ENCODE measurements at regions not wholly inside any gene's neighbourhood (a gene's known extent, or its start where the extent isn't known, plus 50 kb on each side); places are given as distances from the start of the nearest gene placed in this dataset.

DNA sequence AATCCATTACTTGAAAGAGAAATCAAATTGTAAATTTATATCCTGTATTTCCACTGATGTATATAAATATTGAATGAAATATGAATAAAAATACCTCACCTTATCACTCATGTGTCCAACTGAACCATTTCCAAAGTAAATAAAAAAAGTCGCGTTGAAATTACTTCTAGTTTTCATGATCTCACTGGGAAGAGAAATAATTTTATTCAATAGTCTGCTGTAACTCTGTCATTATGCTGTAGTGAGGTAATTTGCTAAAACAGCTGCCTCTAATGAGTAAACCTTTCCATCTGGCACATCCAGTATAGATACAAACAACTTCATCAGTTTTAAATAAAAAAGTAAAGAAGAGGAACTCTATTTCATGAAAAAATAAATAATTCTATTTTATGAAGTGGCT is 611.5 kb downstream of the ZNF608 start (continued):
- TF ChIP-seq, protein P1, sequence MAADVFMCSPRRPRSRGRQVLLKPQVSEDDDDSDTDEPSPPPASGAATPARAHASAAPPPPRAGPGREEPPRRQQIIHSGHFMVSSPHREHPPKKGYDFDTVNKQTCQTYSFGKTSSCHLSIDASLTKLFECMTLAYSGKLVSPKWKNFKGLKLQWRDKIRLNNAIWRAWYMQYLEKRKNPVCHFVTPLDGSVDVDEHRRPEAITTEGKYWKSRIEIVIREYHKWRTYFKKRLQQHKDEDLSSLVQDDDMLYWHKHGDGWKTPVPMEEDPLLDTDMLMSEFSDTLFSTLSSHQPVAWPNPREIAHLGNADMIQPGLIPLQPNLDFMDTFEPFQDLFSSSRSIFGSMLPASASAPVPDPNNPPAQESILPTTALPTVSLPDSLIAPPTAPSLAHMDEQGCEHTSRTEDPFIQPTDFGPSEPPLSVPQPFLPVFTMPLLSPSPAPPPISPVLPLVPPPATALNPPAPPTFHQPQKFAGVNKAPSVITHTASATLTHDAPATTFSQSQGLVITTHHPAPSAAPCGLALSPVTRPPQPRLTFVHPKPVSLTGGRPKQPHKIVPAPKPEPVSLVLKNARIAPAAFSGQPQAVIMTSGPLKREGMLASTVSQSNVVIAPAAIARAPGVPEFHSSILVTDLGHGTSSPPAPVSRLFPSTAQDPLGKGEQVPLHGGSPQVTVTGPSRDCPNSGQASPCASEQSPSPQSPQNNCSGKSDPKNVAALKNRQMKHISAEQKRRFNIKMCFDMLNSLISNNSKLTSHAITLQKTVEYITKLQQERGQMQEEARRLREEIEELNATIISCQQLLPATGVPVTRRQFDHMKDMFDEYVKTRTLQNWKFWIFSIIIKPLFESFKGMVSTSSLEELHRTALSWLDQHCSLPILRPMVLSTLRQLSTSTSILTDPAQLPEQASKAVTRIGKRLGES (CRISPR knock-in tag; IDR thresholded peaks at IDR 0.05; ENCODE audit: borderline replicate concordance): no peak
- TF ChIP-seq, protein P2, sequence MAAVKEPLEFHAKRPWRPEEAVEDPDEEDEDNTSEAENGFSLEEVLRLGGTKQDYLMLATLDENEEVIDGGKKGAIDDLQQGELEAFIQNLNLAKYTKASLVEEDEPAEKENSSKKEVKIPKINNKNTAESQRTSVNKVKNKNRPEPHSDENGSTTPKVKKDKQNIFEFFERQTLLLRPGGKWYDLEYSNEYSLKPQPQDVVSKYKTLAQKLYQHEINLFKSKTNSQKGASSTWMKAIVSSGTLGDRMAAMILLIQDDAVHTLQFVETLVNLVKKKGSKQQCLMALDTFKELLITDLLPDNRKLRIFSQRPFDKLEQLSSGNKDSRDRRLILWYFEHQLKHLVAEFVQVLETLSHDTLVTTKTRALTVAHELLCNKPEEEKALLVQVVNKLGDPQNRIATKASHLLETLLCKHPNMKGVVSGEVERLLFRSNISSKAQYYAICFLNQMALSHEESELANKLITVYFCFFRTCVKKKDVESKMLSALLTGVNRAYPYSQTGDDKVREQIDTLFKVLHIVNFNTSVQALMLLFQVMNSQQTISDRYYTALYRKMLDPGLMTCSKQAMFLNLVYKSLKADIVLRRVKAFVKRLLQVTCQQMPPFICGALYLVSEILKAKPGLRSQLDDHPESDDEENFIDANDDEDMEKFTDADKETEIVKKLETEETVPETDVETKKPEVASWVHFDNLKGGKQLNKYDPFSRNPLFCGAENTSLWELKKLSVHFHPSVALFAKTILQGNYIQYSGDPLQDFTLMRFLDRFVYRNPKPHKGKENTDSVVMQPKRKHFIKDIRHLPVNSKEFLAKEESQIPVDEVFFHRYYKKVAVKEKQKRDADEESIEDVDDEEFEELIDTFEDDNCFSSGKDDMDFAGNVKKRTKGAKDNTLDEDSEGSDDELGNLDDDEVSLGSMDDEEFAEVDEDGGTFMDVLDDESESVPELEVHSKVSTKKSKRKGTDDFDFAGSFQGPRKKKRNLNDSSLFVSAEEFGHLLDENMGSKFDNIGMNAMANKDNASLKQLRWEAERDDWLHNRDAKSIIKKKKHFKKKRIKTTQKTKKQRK (IDR thresholded peaks at IDR 0.05; ENCODE audit: low read length): no peak
- TF ChIP-seq, protein P3, sequence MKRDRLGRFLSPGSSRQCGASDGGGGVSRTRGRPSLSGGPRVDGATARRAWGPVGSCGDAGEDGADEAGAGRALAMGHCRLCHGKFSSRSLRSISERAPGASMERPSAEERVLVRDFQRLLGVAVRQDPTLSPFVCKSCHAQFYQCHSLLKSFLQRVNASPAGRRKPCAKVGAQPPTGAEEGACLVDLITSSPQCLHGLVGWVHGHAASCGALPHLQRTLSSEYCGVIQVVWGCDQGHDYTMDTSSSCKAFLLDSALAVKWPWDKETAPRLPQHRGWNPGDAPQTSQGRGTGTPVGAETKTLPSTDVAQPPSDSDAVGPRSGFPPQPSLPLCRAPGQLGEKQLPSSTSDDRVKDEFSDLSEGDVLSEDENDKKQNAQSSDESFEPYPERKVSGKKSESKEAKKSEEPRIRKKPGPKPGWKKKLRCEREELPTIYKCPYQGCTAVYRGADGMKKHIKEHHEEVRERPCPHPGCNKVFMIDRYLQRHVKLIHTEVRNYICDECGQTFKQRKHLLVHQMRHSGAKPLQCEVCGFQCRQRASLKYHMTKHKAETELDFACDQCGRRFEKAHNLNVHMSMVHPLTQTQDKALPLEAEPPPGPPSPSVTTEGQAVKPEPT (CRISPR knock-in tag; IDR thresholded peaks at IDR 0.05; ENCODE audit: low read depth): no peak
- no peak for TF ChIP-seq ZNF3 (CRISPR knock-in tag; IDR thresholded peaks at IDR 0.05)
- TF ChIP-seq ZNF724P (CRISPR knock-in tag; IDR thresholded peaks at IDR 0.05; ENCODE audit: borderline replicate concordance): no peak
- TF ChIP-seq, protein P4, sequence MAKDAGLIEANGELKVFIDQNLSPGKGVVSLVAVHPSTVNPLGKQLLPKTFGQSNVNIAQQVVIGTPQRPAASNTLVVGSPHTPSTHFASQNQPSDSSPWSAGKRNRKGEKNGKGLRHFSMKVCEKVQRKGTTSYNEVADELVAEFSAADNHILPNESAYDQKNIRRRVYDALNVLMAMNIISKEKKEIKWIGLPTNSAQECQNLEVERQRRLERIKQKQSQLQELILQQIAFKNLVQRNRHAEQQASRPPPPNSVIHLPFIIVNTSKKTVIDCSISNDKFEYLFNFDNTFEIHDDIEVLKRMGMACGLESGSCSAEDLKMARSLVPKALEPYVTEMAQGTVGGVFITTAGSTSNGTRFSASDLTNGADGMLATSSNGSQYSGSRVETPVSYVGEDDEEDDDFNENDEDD (CRISPR knock-in tag; IDR thresholded peaks at IDR 0.05; ENCODE audit: borderline replicate concordance): no peak
